NCI-H1417 (cell line): ENCODE measurements at regions not wholly inside any gene's neighbourhood (a gene's known extent, or its start where the extent isn't known, plus 50 kb on each side); places are given as distances from the start of the nearest gene placed in this dataset.

ENCODE experiments used
- DNase-seq, 3 experiments: peaks; one replicate each; lab custom pipeline; 2025; lab: John Stamatoyannopoulos, UW

DNA sequence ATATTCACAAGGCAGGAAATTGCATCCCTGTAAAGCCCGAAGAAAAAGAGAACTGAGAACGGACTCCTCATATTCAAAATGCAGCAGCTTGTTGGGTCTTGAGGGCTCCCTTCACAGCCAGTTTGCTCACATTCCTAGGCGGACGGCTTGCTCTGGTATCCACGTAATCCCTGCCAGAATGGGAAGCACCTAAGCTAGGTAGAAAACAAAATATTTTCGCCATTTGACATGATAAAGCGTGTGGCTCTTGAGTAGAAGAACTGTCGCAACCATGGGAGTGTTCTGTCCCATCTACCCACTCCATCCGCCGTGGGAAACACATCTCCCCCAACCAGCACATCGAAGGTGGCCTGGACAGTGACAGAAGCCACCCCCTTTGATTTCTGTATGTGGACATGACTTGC lies 183.1 kb downstream of the GAS1 start:
- DNase-seq = no peak

DNA sequence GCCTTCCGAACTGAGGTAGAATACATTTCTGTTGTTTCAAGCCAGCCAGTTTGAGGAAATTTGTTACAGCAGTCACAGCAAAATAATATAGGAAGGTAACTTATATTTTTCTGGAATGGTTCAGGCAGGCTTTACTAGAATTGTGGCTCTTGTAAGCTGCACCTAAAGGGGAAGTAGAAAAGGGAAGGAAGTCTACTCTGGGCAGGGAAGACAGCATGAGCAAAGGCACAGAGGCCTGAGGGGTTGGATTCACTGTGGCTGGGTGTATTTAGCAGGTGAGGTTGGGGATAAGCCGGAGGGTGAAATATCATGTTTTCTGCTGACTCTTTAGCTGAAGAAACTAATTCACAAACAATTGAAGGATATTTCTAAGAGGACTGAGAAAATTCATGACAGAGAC lies 183.5 kb downstream of the GAS1 start:
- no peak for DNase-seq

DNA sequence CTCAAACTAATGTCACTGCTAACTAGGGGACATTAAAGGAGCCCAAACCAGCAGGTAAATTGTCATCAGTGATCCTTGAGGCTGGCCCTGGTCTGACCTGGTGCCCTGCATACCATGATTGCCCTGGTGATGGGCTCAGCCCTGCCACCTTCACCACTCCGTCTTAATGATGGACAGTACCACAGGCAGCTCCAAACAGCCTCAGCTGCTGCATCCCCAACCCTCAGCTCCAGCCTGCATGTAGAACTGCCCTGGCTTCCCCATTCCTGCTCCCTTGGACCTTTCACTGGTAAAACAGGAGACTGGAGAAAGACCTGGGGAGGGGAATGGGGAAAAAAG lies 190.0 kb downstream of the GAS1 start:
- DNase-seq = no peak

DNA sequence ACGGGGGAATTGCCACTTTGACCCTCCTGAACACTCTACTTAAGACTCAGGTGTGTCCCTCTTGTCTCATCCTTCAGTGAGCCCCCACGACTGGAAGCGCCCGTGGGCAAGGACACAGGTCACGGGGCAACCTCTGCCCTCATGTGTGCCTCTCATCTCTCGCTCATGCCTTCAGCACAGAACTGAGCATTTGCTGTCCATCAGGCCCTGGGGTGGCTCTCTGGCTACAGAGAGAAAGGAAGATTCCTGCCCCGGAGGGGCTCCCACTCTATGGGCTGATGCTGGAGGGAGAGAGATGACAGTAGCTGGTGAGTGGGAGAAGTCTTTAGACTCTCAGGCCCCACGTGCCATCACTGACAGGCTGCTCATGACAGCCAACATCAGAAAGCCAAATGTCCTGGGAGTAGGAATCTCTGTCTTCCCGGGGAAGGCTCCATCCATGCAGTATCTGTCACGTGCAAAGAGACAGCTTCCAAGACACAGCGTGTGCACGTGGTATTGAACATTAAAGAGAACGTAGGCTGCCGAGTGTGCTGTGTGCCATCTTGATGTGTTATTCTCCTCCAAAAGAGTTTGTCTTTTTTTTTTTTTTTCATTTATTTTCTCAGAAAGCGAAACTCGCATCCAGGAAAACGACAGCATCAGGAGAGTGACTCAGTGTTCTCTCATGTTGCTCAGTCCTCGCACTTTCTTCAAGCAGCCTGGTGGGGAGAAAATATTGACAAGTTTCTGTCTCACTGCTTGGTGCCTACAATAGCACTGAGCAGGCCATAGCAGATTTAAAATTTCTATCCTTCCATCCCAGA lies 190.5 kb downstream of the GAS1 start:
- DNase-seq = no peak

DNA sequence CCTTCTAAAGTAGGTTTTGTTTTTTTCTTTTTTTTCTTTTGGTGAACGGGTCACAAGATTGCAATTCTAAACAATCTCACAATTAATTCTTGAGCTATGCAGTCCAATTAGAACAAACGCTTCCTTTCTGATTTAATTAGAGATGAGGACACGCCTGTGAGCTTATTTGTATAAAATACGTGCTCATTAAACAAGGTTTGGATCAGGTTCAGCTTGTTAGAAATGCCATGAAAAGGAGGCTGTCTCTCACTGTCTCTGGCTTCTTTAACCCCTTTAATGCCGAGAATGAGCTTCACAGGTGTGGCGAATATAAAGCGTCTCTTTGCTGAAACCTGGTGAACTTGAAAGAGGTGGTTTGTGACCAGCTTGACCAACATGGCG lies 191.8 kb downstream of the GAS1 start:
- no peak for DNase-seq

DNA sequence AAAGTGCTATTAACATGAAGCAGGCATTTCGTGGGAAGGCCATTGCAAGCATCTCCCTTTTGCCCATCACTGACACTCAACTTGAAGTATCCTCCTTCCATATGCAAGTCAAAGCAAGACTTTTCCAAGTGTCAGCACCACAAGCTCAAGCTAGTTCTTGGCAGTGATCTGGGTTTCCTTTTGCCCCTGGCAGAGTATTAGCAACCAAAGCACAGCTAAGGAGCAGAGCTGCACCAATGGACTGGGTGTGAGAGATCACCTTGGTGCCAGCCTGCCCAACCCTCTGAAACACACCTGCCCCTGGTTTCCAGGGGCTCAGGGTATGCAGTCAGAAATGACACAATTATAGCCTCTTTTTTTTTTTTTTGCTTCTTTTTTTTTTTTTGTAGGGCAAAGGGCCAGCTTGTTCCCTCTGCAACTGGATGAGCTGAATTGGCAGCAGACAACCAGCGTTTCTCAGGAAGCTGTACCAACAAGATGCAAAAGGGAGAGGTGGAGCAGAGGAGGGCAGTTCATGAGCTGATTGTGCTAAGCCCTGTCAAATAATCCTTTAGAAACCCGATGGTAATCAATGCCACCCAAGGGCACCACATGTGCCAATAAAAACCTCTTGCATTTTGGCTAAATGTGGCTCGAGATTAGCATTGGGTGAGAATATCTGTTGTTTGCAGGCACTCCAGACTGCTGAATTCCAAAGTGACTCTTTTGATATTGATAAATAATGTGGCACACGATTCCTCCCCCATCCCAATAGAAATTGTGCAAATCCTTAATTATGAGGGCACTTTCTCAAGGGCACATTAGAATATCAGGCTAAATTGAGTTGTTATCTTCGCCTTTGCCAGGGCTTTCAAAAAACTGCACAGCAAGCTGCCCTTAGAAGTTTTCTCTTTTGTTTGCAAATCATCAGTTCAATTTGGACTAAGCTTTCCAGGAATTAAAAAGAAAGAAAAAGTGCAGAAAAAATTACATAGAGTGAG lies 192.4 kb downstream of the GAS1 start:
- no peak for DNase-seq

DNA sequence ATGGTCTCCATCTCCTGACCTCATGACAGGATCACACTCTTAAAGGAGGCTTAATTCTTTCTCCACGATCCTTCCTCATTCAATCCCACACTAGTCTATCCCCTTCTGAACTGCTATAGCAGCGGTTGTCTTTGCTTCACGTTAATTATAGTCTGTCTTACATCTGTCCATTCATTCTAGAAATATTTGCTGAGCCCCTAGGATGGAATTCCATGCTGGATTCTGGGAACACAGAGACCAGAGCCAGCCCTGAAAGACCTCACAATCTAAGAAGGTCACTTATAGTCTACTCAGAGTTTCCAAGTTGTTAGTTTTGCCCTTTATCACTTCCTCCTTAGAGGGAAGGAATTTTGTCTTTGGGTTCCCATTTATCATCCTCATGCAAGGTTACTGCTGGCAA lies 193.5 kb downstream of the GAS1 start:
- DNase-seq = no peak

DNA sequence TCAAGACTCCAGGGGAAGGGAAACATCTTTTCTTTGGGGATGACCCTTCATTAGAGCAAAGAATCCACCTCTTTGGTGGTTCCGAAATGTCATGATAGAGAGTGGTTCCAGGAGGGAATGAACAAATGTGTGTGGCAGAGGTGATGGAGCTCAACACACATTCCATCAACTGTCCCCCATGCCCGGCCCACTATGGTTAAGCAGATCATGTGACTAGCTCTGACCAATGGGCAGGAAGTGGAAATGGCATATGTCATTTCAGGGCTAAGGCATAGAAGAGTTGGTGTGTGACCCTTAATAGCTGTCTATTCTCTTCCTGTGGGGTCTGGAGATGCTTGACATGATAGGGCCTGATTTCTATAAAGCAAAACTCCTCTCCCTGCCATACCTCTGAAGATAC lies 194.6 kb downstream of the GAS1 start:
- no peak for DNase-seq

DNA sequence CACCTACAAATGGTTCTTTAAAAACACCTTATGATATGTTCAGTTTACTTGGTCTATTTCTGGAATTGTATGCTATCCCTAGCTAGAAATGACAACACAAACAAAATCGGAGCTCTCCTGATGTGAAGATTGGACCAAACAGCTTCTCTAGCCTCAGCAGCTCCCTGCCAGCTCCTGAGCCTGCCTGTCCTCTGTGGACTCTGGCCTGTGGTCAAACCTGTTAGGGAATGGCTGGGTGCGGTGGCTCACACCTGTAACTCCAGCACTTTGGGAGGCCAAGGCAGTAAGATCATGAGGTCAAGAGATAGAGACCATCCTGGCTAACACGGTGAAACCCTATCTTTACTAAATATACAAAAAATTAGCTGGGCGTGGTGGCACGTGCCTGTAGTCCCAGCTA lies 195.3 kb downstream of the GAS1 start:
- DNase-seq = no peak

DNA sequence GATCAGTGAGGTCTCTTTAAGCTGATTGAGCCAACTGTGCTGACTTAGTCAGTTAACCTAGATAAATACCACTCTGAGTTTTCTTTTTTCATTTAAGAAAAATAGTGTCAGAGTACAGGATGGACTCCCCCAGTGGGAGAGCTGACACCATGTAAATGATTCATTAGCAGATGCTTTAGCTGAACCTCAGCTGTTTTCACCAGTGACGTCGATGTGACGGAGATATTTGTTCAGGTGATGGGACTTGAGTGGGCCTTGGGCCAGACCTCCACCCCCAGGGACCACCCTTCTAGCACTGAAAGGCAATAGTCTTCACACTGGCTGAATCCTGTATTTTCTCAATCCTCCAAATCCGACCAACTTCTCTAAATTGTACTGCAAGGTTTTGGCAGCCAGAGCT lies 196.1 kb downstream of the GAS1 start:
- DNase-seq = no peak

DNA sequence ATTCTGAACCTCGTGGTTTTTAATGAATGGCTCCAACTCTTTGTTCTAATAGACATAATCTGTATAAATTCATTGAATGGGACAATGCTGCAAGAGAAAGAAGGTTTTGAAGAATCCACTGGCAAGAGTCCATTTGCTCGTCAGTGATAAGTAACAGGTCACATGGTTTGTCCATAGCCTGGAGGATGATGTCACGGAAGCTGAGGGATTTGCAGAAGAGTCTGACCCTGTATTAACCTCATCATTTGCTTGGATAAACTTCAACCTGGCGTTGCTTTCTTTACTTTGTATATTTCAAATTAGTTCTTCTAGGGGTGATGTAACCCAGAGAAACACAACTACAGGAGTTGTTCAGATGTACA lies 197.4 kb downstream of the GAS1 start:
- no peak for DNase-seq

DNA sequence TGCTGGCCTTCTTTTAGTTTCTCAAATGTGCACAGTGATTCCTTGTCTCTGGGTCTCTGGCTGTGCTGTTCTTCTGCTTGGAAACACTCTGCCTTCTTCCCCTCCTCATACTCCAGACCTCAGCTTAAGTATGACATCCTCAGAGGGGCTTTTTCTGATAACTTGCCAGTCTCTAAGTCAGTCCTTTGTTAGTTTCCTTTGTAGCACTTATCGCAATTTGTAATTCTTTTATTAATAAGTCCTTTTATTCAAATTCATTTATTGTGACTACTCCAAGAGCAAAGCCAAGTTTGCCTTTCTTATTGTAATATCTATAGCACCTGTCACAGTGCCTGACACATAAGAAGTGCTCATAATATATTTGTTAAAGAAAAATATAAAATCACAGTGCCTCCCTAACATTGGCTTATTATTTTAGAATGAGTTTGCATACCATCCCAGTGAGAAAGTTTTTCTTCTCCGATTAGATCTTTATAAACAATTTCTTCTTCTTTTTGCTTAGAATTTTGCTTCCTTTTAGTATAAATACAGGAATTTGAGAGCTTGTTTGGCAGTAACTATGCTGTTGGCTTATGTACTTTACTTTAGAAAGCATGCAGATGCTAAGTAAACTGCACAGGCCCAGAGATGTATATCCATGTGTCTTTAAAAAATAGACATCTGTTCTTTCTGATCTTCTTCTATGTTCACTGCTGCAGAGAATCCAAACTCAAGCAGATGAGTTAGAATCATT lies 198.0 kb downstream of the GAS1 start:
- DNase-seq = no peak

DNA sequence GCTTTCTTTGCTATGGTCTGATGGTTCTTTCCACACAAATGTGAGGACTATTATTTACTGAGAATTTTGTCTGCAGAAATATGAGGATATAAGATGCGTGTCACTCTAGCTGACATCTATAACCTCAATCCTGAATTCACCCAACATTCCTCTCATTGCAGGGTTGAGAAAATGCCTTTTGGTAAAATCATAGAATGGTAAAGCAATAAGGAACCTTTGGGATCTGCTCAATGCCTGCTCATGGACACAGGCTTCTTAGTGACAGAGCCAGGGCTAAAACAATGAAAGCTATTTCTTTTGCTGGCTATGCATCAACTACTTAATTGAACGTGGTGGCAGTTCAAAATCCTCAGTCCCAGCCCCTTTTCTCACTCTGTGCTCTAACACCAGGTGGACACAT lies 199.6 kb downstream of the GAS1 start:
- DNase-seq = no peak

DNA sequence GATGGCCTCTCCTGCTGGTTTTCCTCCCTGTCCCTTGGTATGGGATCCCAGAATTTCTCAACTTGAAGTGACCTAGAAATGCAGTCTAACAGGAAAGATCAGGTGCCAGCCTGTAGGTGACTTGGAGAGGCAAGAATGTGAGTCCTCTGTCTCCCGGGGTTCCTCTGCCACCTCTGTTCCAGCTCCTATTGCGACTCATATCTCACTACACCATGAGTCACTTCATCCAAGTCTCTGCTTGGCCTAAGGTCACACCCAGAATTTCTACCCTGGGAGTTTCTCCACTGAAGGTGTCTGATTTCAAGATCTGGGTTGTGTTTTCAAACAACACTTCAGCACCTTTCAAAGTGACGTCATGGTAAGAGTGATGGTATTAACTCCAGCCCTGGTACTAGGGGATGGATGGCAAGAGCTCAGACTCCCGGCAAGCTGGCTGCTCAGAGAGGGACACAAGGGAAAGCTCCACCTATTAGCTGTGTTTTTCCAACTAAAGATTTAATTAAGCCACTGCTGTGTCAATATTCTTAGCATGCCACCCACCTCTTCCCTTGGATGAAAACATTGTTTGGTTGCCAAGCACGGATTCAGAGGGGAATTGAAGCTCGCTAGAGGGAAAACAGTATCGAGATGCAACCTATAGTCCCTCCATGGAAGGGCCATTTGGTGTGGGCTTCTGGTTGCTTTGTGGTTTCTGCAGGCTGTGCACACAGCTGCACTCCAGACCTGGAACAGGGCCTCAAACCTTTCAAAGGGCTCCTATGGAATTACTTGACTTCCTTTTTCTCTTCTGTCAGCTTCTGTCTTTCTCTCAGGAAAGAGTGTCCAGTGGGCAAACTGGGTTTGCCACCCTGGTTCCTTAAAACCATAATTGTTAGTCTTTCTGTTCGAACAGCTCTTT lies 205.7 kb downstream of the GAS1 start:
- DNase-seq = no peak

DNA sequence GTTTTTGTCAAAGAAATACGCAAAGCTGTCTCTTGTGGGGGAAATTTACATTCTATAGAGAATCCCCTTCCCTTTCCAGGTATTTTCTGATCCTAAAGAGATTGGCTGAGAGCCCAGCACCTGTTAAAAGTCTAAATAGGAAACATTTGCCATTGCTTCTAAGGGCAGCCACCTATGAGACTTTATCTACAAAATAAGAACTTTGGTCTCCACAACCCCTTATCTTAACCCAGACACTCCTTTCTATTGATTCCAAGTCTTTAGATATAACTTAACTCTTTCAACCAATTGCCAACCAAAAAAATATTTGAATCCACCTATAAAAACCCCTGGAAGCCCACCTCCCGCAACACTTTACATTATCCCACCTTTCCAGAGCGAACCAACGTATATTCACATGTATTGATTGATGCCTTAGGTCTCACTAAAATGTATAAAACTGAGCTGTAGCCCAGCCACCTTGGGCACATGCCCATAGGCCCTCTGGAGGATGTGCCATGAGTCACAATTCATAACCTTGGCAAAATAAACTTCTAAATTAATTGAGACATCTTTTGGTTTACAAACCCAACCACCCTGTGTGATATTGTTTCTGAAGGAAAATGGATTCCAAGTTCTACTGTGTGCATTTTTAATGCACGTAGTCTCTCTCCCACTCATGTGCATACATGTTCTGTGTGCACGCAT lies 211.4 kb downstream of the GAS1 start:
- DNase-seq = no peak

DNA sequence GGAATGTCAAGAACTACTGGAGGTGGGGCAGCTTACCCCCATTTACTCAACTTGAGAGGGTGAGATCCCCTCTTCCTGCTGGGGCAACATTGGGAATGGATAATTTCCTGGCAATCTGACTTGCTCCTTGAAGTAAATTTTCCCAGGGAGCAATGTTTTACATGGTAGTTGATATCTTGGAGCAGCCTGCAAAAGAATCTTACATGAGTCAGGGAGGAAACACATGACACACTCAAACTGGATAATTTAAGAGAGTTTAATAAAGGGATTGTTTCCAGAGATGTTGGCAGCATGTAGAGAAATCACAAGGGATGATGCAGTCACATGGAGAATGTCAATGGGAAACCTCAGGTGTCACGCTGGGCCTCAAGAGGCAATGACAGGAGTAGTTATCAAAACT lies 212.5 kb downstream of the GAS1 start:
- DNase-seq = no peak

DNA sequence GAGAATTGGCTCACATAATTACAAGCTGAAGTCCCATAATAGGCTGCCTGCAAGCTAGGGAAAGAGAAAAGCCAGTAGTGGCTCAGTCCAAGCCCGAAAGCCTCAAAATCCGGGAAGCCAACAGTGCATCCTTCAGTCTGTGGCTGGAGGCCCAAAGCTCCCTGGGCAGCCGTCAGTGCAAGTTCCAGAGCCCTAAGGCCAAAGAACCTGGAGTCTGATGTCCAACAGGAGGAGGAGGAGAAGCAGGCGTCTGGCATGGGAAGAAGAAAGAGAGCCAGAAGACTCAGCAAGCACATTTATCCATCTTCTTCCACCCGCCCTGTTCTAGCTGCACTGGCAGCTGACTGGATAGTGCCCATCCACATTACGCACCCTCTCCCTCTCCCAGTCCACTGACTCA lies 213.4 kb downstream of the GAS1 start:
- DNase-seq = no peak

DNA sequence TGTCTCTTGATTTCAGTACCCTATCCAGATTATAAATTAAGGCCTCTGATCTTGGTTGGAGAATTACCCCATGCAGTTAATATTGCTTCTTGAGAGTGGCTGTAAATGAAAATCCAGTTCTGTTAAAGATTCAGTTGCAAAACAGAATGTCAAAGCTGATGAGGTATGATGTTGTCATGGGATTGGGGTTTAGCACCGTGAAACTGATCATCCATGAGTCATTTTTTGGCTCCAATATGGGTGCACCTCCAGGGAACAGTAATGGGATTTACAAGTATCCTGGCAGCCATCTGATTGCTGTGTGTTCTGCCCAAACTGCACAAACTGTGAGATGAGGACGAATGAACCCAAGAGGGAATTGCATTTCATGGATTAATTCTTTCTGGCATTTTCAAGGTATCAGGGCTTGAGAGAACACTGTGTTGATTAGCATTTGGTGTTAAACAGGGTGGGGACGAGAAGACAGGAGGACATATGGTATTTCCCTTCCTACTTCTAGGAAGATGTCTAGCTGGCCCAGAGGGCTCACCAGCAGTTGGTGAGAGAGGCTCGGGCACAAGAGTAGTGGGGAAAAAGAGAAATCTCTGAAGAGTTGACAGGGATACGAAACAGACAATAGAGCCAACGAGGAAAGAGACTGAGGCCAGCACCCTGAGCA lies 214.7 kb downstream of the GAS1 start:
- no peak for DNase-seq

DNA sequence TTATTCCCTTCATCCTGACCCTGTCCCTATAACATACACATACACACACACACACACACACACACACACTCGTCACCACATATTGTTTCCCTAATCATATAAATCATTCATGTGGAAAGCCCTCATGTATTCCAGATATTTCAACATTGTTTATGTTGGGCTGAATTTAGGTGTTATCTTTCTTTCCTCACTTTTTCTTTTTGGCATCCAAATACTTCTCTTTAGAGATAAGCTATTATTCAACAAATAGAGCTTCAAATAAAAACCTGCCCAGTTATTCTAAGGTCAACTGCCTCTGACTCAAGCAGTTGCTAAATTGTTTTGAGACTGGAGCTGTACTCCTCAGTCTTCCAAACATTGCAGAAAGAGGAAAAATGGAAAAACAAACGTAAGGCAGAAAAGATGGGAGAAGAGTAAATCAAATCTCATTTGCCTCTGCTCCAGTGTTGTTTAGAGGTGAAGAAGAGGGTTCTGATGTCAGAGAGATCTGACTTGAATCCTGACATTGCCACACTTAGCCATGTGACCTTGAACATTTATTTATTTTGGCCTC lies 215.7 kb downstream of the GAS1 start:
- DNase-seq = no peak
